HG02763 (cell line): ENCODE measurements at regions not wholly inside any gene's neighbourhood (a gene's known extent, or its start where the extent isn't known, plus 50 kb on each side); places are given as distances from the start of the nearest gene placed in this dataset.
"Not testable (repeated sequence)": the region's sequence is repeated elsewhere in the genome, so short reads cannot be mapped to it uniquely, and the experiment has no call there.

Experiments used
- ATAC-seq: cut with Tn5 transposase; IDR thresholded peaks from one replicate; pipeline ENCODE4 v1.9.1; 2021; ENCODE audit warnings: mild to moderate bottlenecking, moderate library complexity; ENCODE audit not compliant: unreplicated experiment

DNA sequence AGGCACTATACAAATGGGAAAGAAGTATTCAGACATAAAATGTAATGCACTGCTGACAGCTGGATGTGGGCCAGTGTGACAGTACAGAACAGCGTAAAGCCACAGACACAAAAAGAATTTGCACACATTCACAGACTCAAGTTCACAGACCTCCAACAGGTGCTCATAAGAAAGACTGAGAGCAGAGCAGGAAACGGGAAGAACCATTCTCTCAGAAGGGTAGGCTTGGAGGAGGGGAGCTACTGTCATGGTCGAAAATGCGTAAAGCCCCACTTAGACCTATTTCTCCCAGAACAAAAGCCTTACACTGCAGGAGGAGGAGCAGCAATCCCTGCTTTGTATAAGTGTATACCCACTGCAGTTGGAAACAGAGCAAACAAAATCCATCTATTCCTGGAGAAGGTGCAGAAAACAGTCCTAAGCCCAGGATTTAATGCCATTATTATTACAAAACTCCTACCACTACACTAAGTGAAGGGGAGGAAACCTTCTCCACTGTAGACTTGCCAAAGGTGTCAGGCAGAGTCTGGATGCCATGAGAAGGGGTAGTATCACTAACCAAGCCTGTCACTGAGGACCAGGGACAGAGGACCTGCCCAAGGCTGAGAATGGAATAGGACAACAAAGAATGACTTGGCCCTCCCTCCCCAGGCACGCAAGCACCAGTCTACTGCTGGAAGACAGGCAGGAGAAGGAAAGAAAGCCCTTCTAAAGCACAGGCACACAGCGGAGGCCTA, 103.0 kb upstream of the FAM25C start:
- ATAC-seq: not testable (repeated sequence)

DNA sequence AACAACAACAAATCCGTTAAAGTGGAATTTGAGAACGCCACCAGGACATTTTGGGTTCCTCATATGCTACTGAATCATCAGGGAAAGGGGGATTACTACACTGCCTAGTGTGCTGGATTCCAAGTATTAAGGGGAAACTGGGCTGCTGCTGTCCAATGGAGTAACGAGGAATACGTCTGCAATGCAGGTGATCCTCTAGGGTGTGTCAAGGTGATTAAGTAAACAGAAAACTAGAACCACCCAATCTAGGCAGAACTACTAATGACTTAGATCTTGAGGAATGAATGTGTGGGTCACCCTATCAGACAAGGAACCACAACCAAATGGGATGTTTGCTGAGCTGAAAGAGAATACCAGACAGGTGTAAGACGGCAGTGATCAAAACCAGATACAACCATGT, 99.3 kb upstream of the FAM25C start:
- not testable (repeated sequence) for ATAC-seq

DNA sequence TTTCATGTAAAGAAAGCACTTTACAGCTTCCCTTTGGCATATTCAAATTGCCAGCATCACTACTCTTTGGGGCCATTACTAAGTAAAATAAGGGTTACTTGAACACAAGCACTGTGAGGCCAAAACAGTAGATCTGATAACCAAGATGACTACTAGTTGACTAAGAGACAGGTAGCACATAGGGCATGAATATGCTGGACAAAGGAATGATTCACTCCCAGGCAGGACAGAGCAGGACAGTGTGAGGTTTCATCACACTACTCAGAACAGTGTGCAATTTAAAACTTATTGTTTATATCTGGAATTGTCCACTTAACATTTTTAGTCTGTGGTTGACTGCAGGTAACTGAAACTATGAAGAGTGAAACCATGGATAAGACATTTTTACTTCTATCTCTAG, 91.1 kb upstream of the FAM25C start:
- not testable (repeated sequence) for ATAC-seq

DNA sequence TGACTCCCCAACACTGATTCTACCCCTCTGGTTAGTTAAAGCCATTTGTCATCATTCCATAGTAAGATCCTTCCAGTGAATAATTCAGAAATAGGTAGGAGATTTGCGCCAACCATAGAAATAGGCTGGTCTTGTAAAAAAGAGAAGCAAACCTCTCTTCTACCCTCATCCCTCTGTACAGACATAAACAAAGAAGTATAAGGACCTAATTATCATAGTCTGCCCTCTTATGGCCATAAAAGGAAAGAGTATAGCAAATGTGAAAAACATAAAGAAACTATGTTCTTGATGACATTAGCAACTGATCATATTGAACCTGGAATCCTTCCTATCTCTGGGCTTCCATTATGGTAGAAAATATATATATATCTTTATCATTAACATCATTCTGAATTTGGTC, 88.5 kb upstream of the FAM25C start:
- ATAC-seq: not testable (repeated sequence)

DNA sequence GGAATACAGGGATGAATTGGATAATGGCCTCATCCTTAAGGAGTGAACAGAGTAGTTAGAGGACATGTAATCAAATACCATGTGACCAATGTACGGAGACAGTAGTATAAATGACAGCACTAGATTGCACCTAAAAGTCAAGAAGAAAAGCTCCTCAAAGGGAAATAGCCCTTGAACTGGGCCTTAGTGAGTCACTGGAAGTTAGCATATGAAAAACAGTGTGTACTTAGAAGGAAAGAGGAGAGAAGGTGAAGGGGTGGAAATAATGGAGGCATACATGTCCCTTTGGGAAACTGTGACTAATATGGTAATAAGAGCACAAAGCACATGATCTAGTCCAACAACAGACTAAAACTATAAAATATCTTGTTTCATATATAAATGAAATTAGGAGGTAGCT, 84.9 kb upstream of the FAM25C start:
- not testable (repeated sequence) for ATAC-seq

DNA sequence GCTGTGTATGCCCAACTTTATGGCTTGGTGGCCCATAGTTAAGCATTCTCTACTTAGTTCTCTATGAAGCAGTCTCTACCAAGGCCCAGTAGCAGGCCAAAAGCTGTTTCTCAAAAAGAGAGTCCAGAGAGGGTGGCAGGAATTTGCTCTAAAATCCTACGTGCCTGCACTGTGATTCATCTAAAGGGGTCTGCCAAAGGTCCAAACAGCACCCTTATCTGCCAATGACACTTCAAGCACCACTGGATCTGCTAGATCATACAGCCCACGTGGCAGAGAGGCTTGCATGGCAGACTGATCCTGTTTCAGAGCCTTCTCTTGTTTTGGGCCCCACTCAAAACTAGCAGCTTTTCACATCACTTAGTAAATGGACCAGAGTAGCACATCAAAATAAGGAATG, 71.6 kb upstream of the FAM25C start:
- ATAC-seq: not testable (repeated sequence)

DNA sequence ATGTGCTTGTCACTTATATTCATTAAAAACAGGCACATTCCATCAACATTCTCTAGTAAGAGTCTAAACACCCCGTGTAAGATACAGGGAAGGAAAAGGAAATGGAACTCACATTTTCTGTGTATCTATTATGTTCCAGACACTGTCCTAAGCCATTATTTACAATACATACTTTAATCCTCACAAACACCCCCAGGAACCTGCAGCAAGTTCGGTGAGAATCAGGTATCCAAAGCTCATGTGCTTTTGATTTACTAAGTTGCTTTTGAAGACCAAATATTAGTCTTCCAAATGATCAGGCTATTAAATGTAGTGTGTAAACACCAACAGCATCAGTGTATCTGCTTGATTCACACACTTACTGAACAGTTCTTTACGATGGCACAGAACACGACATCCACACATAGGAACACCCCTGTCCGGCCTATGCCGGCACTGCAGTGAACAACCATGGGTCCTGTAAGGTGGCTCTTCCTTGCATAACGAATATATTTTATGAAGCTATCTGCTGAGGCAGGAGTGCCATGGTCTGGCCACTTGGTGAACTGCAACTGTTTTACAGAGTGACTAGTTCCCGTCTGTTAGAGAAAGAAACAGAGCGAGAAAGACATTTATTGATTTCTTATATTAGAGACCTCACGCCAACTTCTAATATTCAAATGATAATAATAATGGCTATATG, 64.5 kb upstream of the FAM25C start:
- peak; percentile 86 for ATAC-seq

DNA sequence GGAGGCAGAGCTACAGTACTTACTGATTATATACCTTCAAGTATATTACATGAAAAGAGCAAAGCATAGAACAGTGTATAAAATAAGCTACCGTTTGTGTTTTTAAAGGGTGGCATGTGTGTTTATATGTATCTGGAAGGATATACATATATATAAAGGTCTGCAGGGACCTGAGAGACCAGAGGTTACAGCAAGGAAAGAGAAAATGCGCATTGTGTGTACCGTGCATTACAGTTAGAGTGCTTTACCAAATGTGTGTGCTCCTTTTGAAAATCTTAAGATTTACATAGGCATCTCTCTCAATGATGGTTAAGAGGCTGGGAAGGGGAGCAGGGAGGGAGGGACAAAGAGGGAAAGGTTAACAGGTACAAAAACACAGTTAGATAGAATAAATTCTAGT, 55.8 kb upstream of the FAM25C start:
- not testable (repeated sequence) for ATAC-seq
